ENCODE measurements at regions not wholly inside any gene's neighbourhood (a gene's known extent, or its start where the extent isn't known, plus 50 kb on each side); places are given as distances from the start of the nearest gene placed in this dataset.

DNA sequence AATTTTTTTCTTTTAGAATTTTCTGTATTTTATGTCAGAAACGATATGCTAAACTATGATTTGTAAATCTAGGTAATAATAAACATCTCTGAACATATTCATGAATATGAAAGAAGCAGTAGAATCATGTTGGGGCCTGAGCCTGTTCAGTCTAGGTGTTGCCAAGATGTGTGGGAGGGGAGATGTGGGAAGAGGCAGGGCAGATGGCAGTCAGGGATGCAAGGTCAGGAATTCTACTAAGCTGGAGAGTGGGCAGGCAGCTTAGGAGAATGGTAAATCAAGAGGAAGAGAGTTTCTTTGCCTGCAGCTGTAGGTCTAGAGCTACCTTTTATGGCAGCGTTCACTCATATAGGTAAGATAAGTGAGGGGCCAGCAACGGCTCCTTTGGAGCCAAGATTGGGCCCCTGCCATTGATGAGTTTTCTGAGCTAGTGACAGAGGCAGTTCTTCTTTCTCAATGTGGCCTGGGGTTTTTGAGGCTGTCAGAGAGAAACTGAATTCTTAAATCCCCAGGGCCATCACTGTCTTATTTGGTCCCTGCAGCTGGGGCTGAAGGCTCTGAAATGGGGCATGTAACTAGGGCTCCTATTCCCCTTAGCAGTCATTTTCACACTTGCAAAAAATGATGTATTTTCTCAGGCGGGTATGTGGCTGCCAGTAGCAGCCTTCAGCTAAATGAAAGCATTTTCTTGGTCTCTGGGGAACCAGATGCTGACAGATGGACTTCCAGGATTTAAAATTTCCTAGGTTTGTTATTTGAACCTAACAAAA lies 232.8 kb downstream of the PIK3C3 start:
- DNase-seq = no peak

DNA sequence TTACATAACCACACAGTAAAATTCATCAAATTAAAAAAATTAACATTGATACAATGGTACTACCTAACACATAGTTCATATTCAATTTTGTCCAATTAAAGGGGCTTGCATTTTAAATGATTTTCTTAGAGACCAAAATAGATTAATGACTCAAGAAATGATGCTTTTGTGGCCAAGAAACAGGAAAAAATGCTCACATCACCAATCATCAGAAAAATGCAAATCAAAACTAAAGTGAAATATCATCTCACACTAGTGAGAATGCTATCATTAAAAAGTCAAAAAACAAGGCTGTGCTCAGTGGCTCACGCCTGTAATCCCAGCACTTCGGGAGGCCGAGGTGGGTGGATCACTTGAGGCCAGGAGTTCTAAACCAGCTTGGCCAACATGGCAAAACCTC lies 235.6 kb downstream of the PIK3C3 start:
- DNase-seq = no peak

DNA sequence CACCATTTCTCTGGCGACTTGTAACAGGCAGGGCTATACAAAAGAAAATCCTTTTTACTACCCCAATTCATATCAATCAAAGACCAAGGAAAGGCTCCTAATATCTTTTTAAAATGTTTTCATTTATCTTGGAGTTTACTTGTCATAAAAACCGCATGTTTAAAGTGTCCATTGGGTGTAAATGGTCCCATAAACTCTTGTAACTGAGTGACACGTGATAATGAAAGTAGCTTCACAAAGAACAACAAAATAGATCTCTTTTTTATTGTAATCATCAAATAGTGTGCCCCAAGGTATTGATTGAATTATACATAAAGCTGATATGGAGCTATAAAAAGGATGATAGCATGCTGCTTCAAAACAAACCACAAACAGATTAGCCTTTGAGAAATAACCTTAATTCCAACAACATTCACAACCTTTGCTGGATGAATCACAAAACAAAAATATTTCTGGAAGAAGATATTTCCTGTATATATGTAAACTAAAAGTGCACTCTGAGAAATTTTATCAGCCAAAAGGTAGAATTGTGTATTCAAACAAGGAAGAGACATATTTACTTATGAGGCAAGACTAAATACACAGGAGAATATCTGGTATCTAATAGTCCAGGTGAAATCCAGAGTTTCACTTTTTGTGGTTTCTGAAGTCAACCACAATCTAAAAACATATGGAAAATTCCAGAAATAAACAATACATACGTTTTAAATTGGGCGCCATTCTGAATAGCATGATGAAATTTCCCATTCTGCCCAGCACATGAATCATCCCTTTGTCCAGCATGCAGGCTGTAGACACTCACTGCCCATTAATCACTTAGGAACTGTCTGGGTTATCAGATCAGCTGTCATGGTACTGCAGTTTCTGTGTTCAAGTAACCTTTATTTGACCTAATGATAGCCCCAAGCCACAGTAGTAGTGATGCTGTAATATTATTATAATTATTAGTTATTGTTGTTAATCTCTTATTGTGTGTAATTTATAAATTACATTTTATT lies 237.5 kb downstream of the PIK3C3 start:
- DNase-seq = no peak

DNA sequence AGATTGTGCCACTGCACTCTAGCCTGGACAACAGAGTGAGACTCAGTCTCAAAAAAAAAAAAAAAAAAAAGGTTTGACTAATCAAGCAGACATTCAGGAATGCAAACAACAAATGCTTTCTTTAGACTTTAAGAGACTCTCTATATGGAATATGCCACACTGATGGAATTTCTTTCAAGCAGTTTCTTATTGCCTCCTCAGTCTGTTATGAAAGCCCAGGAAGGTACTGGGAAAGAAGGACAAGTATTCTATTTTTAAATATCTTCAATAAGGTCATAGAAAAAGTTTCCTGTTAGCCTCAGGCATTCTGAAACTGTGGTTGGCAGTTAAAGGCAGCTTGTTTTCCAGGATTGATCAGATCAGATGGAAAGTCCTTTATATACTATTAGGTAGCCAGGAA lies 241.6 kb downstream of the PIK3C3 start:
- DNase-seq = no peak

DNA sequence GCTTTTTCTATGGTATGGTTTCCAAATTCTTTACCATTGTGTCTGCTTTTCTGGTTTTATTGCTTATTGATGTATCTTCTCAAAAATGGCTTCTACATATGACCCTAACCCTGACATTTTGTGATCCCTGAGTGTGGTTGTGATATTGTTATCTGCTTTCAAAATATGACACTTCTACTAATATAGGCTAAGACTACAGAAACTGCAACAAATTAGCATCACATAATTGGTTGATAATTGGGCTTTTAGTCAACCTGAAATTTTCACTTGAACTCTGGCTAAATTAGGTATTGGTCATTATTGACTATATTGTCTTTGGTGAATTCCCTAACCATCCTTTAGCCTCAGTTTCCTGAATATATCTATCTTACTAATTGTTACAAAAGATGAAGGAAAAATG lies 246.1 kb downstream of the PIK3C3 start:
- no peak for DNase-seq

DNA sequence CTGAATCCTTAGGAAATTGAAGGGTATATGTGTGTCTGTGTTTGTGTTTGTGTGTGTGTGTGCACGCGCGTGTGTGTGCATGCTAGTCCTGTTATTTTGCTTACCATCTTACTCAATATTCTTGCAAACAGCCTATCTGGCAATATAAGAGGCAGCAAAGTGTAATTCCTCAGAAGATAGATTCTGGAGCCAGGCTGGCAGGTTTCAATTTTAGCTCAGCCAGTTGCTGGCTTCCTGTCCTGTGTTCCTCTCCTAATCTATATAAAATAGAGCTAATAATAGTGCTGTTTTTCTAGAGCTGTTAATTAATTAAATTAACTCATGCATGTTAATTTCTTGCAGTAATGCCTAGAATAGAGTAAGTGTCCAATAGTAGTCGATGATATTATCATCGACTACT lies 256.2 kb downstream of the PIK3C3 start:
- DNase-seq = no peak

DNA sequence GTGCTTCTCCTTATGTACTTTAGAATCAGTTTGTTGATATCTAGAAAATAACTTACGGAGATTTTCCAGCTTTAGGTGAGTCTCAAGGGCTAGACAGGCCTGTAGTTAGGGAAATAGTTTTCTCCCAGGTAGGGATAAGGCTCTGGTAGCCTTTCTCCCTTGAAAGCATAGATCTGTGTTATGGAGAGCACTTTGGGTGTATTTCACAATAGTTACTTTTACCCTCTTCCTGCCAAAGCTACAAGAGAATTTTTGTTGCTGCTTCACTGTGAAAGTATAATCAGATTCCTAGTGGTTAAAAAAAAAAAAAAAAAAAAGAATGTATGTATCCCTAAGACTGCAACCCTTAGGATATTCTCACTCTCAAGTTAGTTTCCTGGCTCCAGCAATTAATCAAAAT lies 267.5 kb downstream of the PIK3C3 start:
- no peak for DNase-seq

DNA sequence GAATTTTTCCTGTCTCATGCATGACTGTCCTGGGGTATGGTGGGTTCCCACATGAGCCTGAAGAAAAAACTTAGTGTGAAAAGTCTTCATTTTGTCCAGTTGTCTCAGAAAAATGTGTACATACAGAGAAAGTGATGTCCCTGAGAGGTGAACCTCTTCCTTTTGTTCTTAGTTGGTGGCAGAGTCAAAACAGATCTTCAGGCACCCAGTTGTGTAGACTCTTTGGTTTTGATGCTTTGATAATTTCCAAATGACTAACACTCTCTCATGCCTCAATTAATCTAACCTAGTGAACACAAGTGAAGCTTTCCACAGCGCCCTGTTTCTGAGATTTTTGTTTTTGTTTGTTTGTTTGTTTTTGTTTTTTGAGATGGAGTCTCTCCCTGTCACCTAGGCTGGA lies 273.5 kb downstream of the PIK3C3 start:
- no peak for DNase-seq

DNA sequence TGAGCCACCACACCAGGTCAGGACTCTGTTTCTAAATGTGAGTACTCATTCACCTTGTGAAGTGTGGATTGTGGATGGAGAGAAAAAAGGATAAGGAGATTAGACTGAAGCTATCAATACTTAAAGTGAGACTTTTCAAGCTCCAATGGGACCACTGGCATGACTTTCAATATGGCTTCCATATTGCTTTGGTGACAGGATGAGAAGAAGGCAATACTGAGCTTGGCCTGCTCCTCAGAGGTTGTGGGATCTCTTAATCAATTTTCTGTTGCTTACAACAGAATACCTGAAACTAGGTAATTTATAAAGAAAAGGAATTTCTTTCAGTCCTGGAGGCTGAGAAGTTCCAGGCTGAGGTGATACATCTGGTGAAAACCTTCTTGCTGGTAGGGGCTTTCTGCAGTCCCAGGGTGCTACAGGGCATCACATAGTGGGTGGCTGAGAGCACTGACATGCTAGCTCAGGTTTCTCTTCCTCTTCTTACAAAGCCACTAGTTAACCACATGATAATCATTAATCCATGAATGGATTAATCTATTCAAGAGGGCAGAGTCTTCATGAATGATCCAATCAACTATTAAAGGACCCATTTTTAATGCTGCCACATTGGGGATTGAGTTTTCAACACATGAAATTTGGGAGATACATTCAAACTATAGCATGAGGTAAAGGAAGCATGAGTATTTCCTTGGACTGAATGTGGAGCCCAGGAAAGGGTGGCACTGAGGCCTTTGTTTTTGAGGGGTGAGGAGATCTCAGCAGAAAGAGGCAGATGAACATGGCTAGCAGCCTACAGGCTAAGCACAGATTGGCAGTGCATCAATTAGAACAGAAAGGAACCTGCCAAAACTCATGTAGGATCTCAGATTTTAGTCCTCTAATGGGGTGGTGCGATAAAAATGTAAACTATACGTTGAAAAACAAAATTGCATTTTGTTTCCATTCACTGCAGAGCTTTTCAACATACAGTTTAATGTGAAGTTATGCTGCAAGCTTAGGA lies 274.5 kb downstream of the PIK3C3 start:
- no peak for DNase-seq

DNA sequence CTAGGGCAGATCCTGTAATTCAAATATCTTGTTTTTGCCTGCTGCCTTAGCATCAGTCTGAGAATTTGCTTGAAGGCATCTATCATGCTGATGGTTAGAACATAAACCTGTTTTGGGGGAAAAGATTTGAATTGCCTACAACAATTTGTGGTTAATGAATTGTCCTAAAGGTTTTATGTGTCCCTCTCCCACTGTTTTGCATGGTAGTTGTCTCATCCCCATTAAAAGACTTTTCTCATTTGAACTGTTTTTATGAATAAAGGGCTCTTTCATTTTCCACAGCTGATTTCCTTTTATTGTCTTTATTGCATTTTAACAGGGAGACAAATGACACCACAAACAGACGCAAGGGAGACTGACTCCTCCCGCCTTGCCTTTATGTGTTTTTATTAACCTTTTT lies 275.6 kb downstream of the PIK3C3 start:
- no peak for DNase-seq

DNA sequence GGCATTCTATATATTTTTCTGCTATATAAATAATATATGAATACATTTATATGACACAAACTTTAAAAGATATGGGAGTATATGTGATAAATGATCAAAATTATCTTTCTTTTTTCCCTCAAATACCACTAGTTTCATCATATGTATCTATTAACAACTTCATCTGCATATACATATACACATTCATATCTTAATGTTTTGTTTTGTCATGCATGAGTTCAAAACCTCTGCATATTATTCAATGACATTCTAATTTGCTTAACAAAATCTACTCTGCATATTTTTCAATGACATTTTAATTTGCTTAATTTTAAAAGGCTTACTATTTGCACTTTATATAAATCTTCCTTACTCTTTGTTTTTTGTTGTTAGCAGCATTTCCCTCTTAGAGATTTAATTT lies 276.2 kb downstream of the PIK3C3 start:
- DNase-seq = no peak

DNA sequence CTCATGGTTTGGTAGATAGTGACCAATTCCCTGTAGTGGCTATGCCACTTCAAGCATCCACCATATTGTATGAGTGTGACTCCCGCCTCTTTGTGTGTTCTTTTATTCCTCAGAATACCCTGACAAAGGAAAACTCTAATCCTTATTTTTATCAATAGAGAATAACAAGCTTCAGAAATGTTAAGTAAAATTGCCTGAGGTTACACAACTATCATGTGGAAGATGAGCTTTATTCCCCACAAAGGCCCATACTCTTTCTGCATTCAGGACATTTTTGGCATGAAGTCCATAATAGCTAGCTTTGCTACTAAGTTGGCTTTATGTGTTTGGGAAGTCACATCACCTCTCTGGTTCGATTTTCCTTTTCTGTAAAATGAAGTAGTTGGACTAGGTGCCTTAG lies 276.8 kb downstream of the PIK3C3 start:
- no peak for DNase-seq

DNA sequence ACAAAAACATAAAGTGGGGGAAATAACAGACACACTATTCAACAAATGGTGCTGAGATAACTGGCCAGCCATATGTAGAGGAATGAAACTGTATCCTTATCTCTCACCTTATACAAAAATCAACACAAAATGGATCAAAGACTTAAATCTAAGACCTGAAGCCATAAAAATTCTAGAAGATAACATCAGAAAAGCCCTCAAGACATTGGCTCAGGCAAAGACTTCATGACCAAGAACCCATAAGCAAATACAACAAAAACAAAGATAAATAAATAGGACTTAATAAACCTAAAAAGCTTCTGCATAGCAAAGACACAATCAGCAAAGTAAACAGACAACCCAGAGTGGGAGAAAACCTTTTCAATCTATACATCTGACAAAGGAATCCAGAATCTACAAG lies 278.9 kb downstream of the PIK3C3 start:
- no peak for DNase-seq

DNA sequence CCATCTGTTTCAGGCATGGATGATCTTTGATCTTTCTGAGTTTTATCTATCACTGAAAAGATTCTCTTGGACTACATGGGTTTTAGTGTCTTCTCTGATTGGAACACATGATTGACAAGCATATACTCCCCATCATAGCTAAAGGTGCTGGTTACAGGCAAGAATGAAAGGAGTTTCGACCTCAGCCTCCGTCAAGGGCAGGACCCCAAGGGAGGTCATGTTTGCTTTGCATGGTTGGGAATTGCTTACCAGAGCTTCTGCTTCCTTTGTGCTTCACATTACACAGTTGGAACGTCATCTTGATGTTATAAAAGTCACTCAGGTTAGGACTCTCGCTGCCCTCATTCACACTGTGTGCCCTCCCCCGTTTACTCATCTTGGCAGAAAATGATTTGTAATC lies 287.7 kb downstream of the PIK3C3 start:
- no peak for DNase-seq

DNA sequence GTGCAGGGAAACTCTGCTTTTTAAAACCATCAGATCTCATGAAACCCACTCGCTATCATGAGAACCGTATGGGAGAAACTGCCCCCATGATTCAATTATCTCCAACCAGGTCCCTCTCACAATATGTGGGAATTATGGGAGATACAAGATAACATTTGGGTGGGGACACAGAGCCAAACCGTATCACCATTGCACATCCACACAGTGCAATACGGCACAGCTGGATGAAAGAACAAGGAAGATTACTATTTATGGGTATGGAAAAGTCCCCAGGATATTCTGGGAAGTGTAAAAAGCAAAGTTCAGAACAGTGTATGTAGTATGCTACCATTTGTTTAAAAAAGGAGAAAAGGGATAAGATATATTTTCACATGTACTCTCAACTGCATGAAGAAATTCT lies 290.1 kb downstream of the PIK3C3 start:
- no peak for DNase-seq

DNA sequence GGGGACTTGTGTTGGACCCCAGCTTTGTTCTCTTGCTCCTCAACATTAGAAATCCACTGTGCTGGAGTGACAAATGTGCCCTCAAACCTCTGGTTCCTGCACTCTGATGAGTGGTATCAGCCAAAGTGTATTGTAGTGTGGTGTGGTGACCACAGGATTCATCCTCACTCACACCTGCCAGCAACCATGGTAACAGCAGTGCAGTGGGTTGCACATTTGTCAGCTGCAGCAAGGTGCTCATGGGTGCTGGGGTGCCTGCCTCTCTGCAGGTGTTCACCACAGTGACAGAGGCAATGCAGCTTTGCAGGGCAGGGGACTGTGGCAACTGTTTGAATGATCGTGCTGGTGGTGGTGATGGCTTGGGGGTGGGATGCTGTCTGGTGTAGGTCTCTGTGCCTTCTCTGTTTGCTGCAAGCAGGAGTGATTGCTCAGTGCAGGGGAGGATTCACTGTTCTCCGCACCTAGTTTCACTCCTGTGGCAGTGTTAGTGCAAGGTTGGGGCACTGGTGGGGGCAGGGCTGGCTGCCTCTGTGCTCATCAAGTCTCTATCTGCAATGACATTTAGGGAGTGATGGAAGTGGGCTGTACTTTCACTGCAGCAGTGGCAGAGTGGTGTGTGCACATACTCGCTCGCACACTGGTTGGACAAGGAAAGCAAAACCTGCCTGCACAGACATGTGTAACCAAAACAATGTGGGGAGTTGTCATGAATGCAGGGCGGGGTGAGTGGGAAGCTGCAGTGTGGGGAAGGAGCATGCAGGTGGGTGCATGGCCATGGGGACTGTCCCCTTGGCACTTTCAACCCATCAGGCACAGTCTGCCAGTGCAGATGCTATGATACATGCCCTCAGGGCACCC lies 301.1 kb downstream of the PIK3C3 start:
- no peak for DNase-seq

DNA sequence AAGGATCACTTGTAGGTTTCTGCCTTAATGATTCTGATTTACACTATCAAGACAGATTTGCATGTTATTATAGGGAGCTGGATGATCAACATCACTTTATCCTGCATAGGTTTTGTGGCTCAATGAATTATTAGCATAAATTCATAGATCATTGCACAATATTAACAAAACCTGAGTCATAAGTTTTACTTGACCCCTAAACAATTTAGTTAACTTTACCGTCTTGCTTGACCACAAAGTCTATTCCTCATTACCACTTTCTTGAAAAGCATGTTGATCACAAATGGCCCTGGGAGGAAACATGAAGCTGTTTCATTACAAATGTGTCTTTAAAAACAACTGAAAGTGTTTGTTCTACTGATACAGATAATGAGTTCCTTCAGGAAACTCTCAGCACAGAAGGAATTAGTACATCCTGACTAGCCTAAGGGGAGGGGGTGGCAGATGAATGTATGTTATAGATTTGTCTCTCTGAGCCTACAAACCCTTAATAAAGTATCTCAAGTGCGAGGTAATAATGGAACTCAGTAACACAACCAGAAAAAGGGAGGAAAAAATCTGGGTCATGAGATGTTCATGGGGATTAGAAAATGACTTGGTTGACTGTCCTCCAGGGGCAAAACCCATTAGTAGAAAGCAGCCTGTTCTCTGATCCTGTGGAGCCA lies 303.4 kb downstream of the PIK3C3 start:
- no peak for DNase-seq

DNA sequence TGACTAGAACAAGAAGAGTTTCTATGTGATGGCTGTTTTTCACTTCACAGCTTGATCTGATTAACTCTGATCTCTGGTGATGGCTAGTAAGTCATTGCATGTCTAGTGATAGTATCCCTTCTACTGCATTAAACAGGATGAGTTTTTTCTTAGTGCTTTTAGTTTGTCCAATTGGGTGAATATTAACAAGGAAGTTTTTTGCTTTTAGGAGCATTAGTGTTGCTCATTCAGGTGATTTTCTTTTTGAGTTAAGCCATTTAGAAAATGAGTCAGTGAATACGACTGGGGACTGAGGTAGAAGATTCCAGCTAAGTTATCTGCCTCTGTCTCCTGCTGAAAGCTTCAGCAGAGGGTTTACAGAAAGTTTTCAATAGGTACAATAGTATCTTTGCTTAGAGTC lies 306.7 kb downstream of the PIK3C3 start:
- no peak for DNase-seq

DNA sequence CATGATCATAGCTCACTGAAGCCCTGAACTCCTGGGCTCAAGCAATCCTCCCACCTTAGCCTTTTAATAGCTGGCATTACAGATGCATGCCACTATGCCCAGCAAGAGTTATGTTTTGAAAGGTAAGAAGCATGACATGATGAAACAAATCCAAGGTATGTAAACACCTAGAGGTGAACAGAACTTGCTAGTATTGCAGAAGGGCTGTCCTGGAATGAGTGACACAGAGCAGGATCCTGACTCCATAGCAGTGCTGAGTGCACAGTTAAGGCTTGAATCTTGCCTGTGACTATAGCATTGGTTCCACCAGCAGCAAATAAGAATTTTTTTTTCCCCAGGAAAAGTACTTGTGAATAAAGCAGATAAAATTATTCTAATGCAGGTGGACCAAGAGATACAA lies 309.5 kb downstream of the PIK3C3 start:
- no peak for DNase-seq

DNA sequence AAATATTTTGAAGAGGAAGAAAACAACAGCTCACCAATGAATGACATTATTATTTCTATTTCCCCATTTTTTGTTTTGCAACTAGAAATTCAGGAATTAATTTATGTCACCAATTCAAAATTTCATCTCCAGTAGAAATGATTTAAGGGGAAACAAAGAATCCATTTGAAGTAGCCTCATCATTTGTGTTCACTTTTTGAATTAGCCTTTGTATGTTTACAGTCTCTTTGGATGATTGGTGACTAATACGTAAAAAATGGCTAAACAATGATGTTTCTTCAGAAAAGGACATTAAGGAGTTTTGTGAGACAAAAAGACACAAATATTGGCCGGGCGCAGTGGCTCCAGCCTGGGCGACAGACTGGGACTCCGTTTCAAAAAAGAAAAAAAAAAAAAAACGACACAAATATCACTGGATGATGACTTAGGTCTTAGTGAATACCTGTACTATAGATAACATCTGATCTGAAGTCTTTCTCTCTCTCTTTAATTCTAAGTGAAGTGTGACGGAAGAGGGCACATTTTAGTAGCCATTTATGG lies 313.2 kb downstream of the PIK3C3 start:
- no peak for DNase-seq

DNA sequence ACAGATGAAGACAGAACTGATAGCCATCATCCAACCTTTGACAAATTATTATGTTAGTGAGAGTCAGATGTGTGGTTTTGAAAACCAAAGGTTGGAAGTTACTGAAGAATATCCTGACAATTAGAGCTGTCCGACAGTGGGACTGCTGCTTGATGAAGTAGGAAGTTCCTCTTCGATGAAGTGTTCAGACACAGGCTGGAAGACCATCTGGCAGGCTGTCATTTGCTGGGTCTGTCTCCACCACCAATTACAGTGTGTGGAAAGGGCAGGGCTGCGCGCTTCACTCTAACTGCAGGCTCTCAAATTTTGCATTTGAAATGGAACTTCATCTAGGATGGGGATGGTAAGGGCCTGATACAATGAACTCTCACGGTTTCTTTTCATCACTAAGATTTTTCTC lies 313.8 kb downstream of the PIK3C3 start:
- DNase-seq = no peak

All from NCI-H510A (cell line).